Kidney (tissue), 13 donors: ENCODE measurements at regions not wholly inside any gene's neighbourhood (a gene's known extent, or its start where the extent isn't known, plus 50 kb on each side); places are given as distances from the start of the nearest gene placed in this dataset.

Experiments used
- DNase-seq, 5 donors: peaks; one replicate each; pipeline ENCODE4 v3.0.0-alpha.2; 2013 to 2020
- FAIRE-seq: peaks from 2 replicates; lab custom pipeline; 2012; peaks lifted over from hg19 to GRCh38; lab: Jason Lieb, UNC
- H3K27ac ChIP-seq, 2 donors: one replicate each; pipeline ENCODE4 v1.7.0; 2013; ENCODE audit warnings: low read depth in 2 of 2, low read length in 2 of 2, inconsistent platforms in 1 of 2
- H3K27me3 ChIP-seq: one replicate; pipeline ENCODE4 v1.7.1; 2013; ENCODE audit warnings: low read length, inconsistent platforms; ENCODE audit not compliant: control insufficient read depth, insufficient read depth
- H3K36me3 ChIP-seq, 3 donors: one replicate each; pipeline versions ENCODE4 v1.7.0 to v1.7.1; 2013; ENCODE audit warnings: low read length in 3 of 3, control low read depth in 1 of 3, inconsistent platforms in 1 of 3; ENCODE audit not compliant: insufficient read depth in 3 of 3, control insufficient read depth in 2 of 3
- H3K4me1 ChIP-seq, 3 donors: one replicate each; pipeline versions ENCODE4 v1.7.0 to v1.7.1; 2013; ENCODE audit warnings: low read length in 3 of 3, inconsistent platforms in 1 of 3, low read depth in 1 of 3; ENCODE audit not compliant: control insufficient read depth in 2 of 3, insufficient read depth in 2 of 3
- H3K4me3 ChIP-seq, 3 donors: one replicate each; pipeline versions ENCODE4 v1.7.0 to v1.8.1; 2013; ENCODE audit warnings: low read length in 3 of 3, control low read depth in 1 of 3, inconsistent platforms in 1 of 3
- H3K9ac ChIP-seq, 3 donors: one replicate each; pipeline versions ENCODE4 v1.7.0 to v1.7.1; 2013; ENCODE audit warnings: low read length in 3 of 3, control low read depth in 1 of 3, inconsistent platforms in 1 of 3
- H3K9me3 ChIP-seq, 3 donors: one replicate each; pipeline versions ENCODE4 v1.7.0 to v1.7.1; 2013; ENCODE audit warnings: low read length in 3 of 3, control low read depth in 1 of 3, inconsistent platforms in 1 of 3; ENCODE audit not compliant: control insufficient read depth in 2 of 3, insufficient read depth in 1 of 3
- intact Hi-C: fragments of 100-400 bp; cut with DNase I; formaldehyde crosslinking; loops from one replicate; pipeline ENCODE4 v1.11.1; 2022
- TF ChIP-seq, protein P1 (sequence below): IDR thresholded peaks from 3 replicates; pipeline ENCODE4 v1.5.1; 2012; ENCODE audit warnings: mild to moderate bottlenecking, moderate library complexity, borderline replicate concordance; ENCODE audit not compliant: insufficient read depth; ENCODE audit errors: extremely low read depth
- donor health status: control.
- donor health status: control.
- donor health status: control.
- donor health status: control.
- donor health status: control.
- donor health status: DM: yes; HTN: yes; CAD: no.
- donor health status: Normal renal cell carcinoma (clear cell type).

DNA sequence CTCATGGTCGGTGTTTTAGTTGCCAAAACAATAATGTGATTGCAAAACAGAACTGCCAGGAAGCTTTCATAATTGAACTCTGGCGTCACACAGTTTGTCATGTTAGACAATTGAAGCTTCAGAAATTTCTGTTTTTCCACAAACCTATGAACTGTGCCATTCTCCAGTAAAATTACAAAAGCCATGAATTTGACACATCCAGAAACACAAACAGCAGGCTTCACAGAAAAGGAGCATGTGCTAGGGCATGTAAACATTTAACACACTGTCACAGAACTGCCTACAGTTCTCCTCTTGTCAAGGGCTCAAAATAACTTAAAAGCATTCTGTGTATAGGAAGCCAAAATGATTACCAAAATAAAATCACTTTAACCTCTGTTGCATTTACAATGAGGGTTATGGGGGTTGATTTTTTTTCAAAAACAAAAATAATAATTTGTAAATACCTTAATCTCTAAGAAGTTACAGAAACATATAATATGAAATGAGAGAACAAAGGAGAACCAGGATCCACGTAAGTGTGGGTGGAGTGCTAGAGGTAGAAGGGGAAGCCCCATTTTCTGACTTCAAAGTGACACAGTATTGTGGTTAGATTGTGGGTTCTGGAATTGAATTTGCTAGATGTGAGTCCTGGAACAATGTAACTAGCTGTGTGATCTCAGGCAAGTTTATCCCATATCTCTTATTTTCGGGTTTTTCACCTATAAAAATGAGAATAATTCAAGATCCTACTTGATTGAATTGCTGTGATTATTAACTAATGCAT is 295.0 kb downstream of the CENPC start:
- TF ChIP-seq, protein P1, sequence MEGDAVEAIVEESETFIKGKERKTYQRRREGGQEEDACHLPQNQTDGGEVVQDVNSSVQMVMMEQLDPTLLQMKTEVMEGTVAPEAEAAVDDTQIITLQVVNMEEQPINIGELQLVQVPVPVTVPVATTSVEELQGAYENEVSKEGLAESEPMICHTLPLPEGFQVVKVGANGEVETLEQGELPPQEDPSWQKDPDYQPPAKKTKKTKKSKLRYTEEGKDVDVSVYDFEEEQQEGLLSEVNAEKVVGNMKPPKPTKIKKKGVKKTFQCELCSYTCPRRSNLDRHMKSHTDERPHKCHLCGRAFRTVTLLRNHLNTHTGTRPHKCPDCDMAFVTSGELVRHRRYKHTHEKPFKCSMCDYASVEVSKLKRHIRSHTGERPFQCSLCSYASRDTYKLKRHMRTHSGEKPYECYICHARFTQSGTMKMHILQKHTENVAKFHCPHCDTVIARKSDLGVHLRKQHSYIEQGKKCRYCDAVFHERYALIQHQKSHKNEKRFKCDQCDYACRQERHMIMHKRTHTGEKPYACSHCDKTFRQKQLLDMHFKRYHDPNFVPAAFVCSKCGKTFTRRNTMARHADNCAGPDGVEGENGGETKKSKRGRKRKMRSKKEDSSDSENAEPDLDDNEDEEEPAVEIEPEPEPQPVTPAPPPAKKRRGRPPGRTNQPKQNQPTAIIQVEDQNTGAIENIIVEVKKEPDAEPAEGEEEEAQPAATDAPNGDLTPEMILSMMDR: no peak
- H3K4me1 ChIP-seq: no peaks in the 10 kb centered on the region
- intact Hi-C loops: no loop called here
- no peak overlapping the region for H3K27ac ChIP-seq
- no peaks in the 10 kb centered on the region for H3K27me3 ChIP-seq
- H3K9me3 ChIP-seq: no peaks in the 10 kb centered on the region
- no peak overlapping the region for H3K9ac ChIP-seq
- DNase-seq (no peak), FAIRE-seq (no peak)
- no peaks in the 10 kb centered on the region for H3K36me3 ChIP-seq
- H3K4me3 ChIP-seq: no peak overlapping the region

GRCh38 chr4:67236788-67237187 is 308.5 kb downstream of the CENPC start:
- no peaks in the 10 kb centered on the region for H3K4me1 ChIP-seq
- TF ChIP-seq, protein P1: no peak
- H3K4me3 ChIP-seq: no peak overlapping the region
- no peaks in the 10 kb centered on the region for H3K27me3 ChIP-seq
- no peak for FAIRE-seq
- H3K9ac ChIP-seq: no peak overlapping the region
- H3K36me3 ChIP-seq: no peaks in the 10 kb centered on the region
- H3K27ac ChIP-seq: no peak overlapping the region
- no peak for DNase-seq
- intact Hi-C loops: no loop called here
- no peaks in the 10 kb centered on the region for H3K9me3 ChIP-seq

- no peaks in the 10 kb centered on the region for H3K27me3 ChIP-seq
- DNase-seq: no peak
- H3K4me1 ChIP-seq: no peaks in the 10 kb centered on the region
- H3K4me3 ChIP-seq: no peak overlapping the region
- H3K27ac ChIP-seq: no peak overlapping the region
- intact Hi-C loops: no loop called here
- FAIRE-seq: no peak
- H3K36me3 ChIP-seq: no peaks in the 10 kb centered on the region
- H3K9ac ChIP-seq: no peak overlapping the region
- H3K9me3 ChIP-seq: no peaks in the 10 kb centered on the region
- TF ChIP-seq, protein P1: no peak
Observed at GRCh38 chr4:67236318-67236717, 309.0 kb downstream of the CENPC start.

GRCh38 chr4:67234296-67234695 is 311.0 kb downstream of the CENPC start:
- no peaks in the 10 kb centered on the region for H3K9me3 ChIP-seq
- H3K36me3 ChIP-seq: no peaks in the 10 kb centered on the region
- FAIRE-seq: no peak
- no peaks in the 10 kb centered on the region for H3K4me1 ChIP-seq
- H3K9ac ChIP-seq: no peak overlapping the region
- intact Hi-C loops: no loop called here
- TF ChIP-seq, protein P1: no peak
- H3K4me3 ChIP-seq: no peak overlapping the region
- H3K27ac ChIP-seq: no peak overlapping the region
- no peak for DNase-seq
- no peaks in the 10 kb centered on the region for H3K27me3 ChIP-seq
